WTC11 (cell line): ENCODE measurements at regions not wholly inside any gene's neighbourhood (a gene's known extent, or its start where the extent isn't known, plus 50 kb on each side); places are given as distances from the start of the nearest gene placed in this dataset.

Source experiments
- ATAC-seq: fragments of 200-7000 bp; cut with Tn5 transposase; 2 replicates; pipeline ENCODE4 v1.10.0; 2021; ENCODE audit warnings: mild to moderate bottlenecking, moderate library complexity
- CTCF ChIA-PET: fragments of 300-600 bp; sonication (Branson Sonifier 250); formaldehyde crosslinking; loops from one replicate; lab custom pipeline; 2021; ENCODE audit warnings: antibody characterized with exemption; lab: Charles Lee
- POLR2A ChIA-PET: fragments of 350-600 bp; sonication (Branson Sonifier 250); formaldehyde crosslinking; loops from one replicate; lab custom pipeline; 2021; ENCODE audit warnings: antibody characterized with exemption; lab: Charles Lee
- DNase-seq: peaks from one replicate; pipeline ENCODE4 v3.0.0; 2021; ENCODE audit warnings: low spot score
- H3K27ac Mint-ChIP-seq: 2 replicates; pipeline ENCODE4 v1.8.0; 2021; ENCODE audit warnings: mixed read lengths
- H3K27me3 Mint-ChIP-seq: 2 replicates; pipeline ENCODE4 v1.8.0; 2021; ENCODE audit warnings: low read depth, mild to moderate bottlenecking, moderate library complexity, mixed read lengths
- H3K36me3 Mint-ChIP-seq: 2 replicates; pipeline ENCODE4 v1.8.0; 2021; ENCODE audit warnings: mixed read lengths
- H3K4me1 Mint-ChIP-seq: 2 replicates; pipeline ENCODE4 v1.8.0; 2022; ENCODE audit warnings: mixed read lengths
- H3K4me3 Mint-ChIP-seq: 2 replicates; pipeline ENCODE4 v1.8.0; 2021; ENCODE audit warnings: mild to moderate bottlenecking, moderate library complexity, mixed read lengths
- H3K9me3 Mint-ChIP-seq: 2 replicates; pipeline ENCODE4 v1.8.0; 2021; ENCODE audit warnings: mixed read lengths
- ARID4B ChIP-seq: sonication (generic); formaldehyde crosslinking; IDR thresholded peaks from 2 replicates; pipeline ENCODE4 v1.8.0; 2023; ENCODE audit warnings: missing genetic modification reagents, mild to moderate bottlenecking, borderline replicate concordance
- ATF6 ChIP-seq: sonication (generic); formaldehyde crosslinking; IDR thresholded peaks from 2 replicates; pipeline ENCODE4 v1.8.1; 2023; ENCODE audit warnings: mild to moderate bottlenecking, missing genetic modification reagents
- KAT7 ChIP-seq: sonication (generic); formaldehyde crosslinking; IDR thresholded peaks from 2 replicates; pipeline ENCODE4 v1.8.1; 2023; ENCODE audit warnings: missing genetic modification reagents, mild to moderate bottlenecking, borderline replicate concordance
- NR3C1 ChIP-seq: sonication (generic); formaldehyde crosslinking; conservative IDR thresholded peaks from 2 replicates; pipeline ENCODE4 v1.8.1; 2023; ENCODE audit warnings: low read depth, mild to moderate bottlenecking, missing genetic modification reagents
- TCF7 ChIP-seq: sonication (generic); formaldehyde crosslinking; IDR thresholded peaks from 2 replicates; pipeline ENCODE4 v1.8.0; 2022; ENCODE audit warnings: mild to moderate bottlenecking, low read depth, missing genetic modification reagents, moderate library complexity
- USF2 ChIP-seq: sonication (generic); formaldehyde crosslinking; IDR thresholded peaks from 2 replicates; pipeline ENCODE4 v1.8.1; 2023; ENCODE audit warnings: mild to moderate bottlenecking, missing genetic modification reagents, moderate library complexity
- TF ChIP-seq, protein P1 (sequence below): fragments of 250-450 bp; sonication (Bioruptor Pico); IDR thresholded peaks from 2 replicates; pipeline ENCODE4 v1.9.0; 2021; ENCODE audit warnings: moderate library complexity, mild to moderate bottlenecking, inconsistent platforms, borderline replicate concordance
- TF ChIP-seq, protein P2 (sequence below): sonication (generic); formaldehyde crosslinking; IDR thresholded peaks from 2 replicates; pipeline ENCODE4 v1.8.1; 2022; ENCODE audit warnings: mild to moderate bottlenecking, missing genetic modification reagents, moderate library complexity, borderline replicate concordance
- TF ChIP-seq, protein P3 (sequence below): fragments of 200-600 bp; IDR thresholded peaks from 2 replicates; pipeline ENCODE4 v1.8.0; 2022; ENCODE audit warnings: antibody characterized with exemption
- TF ChIP-seq, protein P4 (sequence below): sonication (generic); formaldehyde crosslinking; IDR thresholded peaks from 2 replicates; pipeline ENCODE4 v1.8.0; 2022; ENCODE audit warnings: mild to moderate bottlenecking, missing genetic modification reagents
- TF ChIP-seq, protein P5 (sequence below): fragments of 250-450 bp; sonication (Bioruptor Pico); IDR thresholded peaks from 2 replicates; pipeline ENCODE4 v1.8.0; 2021; ENCODE audit warnings: mild to moderate bottlenecking

DNA sequence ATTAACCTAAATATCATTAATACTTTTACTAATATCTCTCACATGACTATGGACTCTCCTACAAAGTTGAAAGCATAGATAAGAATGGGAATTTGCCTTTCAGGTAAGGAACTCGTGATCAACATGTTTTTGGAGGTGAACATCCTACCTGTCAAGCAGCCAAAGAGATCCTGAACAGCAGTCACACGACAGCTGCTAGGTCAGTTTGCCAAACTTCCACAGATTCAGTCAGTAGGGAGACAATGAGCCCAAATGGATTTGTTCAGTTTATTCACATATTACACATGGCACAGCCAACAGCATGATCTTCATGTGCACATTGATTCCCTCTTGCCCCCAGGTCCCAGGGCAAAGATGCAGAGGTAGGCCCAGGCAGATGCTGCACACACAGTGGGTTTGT lies 86.1 kb upstream of the LOC128125822 start (continued):
- TF ChIP-seq ATF6 (CRISPR knock-in tag) (no peak), USF2 (no peak)

DNA sequence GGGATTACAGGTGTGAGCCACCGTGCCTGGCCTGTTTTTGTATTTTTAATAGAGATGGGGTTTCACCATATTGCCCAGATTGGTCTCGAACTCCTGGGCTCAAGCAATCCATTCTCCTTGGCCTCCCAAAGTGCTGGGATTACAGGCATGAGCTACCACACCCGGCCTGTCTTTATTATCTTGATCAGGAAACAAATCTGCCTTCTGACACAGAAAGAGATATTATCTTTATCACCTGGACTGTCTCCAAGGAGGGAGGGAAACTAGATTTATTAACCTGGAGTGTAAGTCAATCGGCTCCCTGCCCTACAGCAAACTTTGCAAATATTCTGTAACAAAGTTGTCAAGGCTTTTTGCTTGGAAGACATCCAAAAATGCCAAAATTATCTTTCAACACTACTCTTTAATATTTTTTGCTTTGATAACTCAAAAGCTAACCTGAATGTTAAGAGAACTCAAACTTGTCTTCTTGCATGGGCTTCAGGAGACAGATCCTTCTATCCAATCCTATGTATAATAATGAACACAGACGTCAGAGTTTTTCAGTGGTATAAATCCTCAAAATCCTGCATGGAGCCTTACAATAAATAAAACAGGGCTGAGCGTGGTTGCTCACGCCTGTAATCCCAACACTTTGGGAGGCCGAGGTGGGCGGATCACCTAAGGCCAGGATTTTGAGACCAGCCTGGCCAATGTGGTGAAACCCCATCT lies 85.0 kb upstream of the LOC128125822 start:
- TF ChIP-seq ARID4B (CRISPR knock-in tag): no peak
- no peak for TF ChIP-seq TCF7 (CRISPR knock-in tag)
- TF ChIP-seq, protein P1, sequence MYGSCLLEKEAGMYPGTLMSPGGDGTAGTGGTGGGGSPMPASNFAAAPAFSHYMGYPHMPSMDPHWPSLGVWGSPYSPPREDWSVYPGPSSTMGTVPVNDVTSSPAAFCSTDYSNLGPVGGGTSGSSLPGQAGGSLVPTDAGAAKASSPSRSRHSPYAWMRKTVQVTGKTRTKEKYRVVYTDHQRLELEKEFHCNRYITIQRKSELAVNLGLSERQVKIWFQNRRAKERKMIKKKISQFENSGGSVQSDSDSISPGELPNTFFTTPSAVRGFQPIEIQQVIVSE (CRISPR knock-in tag): no peak
- TF ChIP-seq, protein P2, sequence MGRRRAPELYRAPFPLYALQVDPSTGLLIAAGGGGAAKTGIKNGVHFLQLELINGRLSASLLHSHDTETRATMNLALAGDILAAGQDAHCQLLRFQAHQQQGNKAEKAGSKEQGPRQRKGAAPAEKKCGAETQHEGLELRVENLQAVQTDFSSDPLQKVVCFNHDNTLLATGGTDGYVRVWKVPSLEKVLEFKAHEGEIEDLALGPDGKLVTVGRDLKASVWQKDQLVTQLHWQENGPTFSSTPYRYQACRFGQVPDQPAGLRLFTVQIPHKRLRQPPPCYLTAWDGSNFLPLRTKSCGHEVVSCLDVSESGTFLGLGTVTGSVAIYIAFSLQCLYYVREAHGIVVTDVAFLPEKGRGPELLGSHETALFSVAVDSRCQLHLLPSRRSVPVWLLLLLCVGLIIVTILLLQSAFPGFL (CRISPR knock-in tag): no peak
- TF ChIP-seq, protein P3, sequence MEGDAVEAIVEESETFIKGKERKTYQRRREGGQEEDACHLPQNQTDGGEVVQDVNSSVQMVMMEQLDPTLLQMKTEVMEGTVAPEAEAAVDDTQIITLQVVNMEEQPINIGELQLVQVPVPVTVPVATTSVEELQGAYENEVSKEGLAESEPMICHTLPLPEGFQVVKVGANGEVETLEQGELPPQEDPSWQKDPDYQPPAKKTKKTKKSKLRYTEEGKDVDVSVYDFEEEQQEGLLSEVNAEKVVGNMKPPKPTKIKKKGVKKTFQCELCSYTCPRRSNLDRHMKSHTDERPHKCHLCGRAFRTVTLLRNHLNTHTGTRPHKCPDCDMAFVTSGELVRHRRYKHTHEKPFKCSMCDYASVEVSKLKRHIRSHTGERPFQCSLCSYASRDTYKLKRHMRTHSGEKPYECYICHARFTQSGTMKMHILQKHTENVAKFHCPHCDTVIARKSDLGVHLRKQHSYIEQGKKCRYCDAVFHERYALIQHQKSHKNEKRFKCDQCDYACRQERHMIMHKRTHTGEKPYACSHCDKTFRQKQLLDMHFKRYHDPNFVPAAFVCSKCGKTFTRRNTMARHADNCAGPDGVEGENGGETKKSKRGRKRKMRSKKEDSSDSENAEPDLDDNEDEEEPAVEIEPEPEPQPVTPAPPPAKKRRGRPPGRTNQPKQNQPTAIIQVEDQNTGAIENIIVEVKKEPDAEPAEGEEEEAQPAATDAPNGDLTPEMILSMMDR: no peak
- TF ChIP-seq NR3C1: no peak
- TF ChIP-seq, protein P4, sequence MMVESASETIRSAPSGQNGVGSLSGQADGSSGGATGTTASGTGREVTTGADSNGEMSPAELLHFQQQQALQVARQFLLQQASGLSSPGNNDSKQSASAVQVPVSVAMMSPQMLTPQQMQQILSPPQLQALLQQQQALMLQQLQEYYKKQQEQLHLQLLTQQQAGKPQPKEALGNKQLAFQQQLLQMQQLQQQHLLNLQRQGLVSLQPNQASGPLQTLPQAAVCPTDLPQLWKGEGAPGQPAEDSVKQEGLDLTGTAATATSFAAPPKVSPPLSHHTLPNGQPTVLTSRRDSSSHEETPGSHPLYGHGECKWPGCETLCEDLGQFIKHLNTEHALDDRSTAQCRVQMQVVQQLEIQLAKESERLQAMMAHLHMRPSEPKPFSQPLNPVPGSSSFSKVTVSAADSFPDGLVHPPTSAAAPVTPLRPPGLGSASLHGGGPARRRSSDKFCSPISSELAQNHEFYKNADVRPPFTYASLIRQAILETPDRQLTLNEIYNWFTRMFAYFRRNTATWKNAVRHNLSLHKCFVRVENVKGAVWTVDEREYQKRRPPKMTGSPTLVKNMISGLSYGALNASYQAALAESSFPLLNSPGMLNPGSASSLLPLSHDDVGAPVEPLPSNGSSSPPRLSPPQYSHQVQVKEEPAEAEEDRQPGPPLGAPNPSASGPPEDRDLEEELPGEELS: no peak
- no peak for TF ChIP-seq KAT7 (CRISPR knock-in tag)
- TF ChIP-seq, protein P5, sequence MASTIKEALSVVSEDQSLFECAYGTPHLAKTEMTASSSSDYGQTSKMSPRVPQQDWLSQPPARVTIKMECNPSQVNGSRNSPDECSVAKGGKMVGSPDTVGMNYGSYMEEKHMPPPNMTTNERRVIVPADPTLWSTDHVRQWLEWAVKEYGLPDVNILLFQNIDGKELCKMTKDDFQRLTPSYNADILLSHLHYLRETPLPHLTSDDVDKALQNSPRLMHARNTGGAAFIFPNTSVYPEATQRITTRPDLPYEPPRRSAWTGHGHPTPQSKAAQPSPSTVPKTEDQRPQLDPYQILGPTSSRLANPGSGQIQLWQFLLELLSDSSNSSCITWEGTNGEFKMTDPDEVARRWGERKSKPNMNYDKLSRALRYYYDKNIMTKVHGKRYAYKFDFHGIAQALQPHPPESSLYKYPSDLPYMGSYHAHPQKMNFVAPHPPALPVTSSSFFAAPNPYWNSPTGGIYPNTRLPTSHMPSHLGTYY (CRISPR knock-in tag): no peak
- ATAC-seq: no peak
- POLR2A ChIA-PET: no interaction called here
- no peak for DNase-seq
- Mint-ChIP-seq H3K36me3 (no peaks in the 10 kb centered on the region), H3K9me3 (peaks cover 11% of the 10 kb centered on the region), H3K4me1 (no peaks in the 10 kb centered on the region), H3K27ac (no peak overlapping the region), H3K27me3 (no peaks in the 10 kb centered on the region), H3K4me3 (no peak overlapping the region)
- CTCF ChIA-PET: no interaction called here
